GM10266 (cell line): ENCODE measurements at regions not wholly inside any gene's neighbourhood (a gene's known extent, or its start where the extent isn't known, plus 50 kb on each side); places are given as distances from the start of the nearest gene placed in this dataset.

Experiments used
- DNase-seq: peaks from one replicate; pipeline ENCODE4 v3.0.0; 2012; ENCODE audit errors: extremely low spot score
- TF ChIP-seq, protein P1 (sequence below): IDR thresholded peaks from 2 replicates; pipeline ENCODE4 v1.5.1; 2012; ENCODE audit warnings: mild to moderate bottlenecking, low read depth; ENCODE audit not compliant: control insufficient read depth, insufficient read depth; ENCODE audit errors: missing control alignments

DNA sequence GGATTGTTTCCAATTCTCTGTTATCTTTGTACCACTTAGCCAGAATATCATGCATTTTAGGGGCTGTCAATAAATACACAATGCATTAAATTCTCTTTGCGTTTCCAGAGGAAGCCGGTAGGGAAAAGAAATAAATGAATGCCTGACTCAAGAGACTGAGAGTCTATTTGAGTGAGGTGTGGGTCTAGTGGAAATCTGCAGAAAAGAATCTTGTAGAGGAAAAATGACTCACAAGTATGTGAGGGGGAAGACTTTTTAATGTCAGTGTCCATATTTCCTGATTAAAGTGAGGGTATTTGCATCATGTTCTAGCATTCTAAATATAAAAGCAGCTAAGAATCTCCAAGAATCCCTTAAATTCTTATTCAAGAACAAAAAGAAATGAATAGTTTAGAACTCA lies 271.1 kb downstream of the PTPRC start:
- no peak for DNase-seq
- TF ChIP-seq, protein P1, sequence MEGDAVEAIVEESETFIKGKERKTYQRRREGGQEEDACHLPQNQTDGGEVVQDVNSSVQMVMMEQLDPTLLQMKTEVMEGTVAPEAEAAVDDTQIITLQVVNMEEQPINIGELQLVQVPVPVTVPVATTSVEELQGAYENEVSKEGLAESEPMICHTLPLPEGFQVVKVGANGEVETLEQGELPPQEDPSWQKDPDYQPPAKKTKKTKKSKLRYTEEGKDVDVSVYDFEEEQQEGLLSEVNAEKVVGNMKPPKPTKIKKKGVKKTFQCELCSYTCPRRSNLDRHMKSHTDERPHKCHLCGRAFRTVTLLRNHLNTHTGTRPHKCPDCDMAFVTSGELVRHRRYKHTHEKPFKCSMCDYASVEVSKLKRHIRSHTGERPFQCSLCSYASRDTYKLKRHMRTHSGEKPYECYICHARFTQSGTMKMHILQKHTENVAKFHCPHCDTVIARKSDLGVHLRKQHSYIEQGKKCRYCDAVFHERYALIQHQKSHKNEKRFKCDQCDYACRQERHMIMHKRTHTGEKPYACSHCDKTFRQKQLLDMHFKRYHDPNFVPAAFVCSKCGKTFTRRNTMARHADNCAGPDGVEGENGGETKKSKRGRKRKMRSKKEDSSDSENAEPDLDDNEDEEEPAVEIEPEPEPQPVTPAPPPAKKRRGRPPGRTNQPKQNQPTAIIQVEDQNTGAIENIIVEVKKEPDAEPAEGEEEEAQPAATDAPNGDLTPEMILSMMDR, result no peak

DNA sequence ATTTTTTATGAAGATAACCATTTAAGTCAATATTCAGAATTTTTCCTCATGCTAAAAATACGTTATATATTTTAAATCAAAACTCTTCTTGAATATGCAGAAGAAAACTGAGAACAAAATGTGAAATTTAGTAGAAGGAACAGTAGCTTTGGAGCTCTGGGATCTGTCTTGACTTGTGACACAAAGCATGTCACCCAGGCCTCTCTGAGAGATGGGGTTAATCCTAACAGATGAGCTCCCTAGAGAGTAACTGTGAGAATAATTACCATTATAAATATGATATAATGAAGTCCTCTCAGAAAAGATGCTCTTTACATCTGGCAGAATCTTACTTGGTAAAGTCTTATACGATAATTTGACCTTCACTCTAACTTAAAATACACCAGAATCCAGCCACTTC lies 272.0 kb downstream of the PTPRC start:
- TF ChIP-seq, protein P1, result no peak
- no peak for DNase-seq

DNA sequence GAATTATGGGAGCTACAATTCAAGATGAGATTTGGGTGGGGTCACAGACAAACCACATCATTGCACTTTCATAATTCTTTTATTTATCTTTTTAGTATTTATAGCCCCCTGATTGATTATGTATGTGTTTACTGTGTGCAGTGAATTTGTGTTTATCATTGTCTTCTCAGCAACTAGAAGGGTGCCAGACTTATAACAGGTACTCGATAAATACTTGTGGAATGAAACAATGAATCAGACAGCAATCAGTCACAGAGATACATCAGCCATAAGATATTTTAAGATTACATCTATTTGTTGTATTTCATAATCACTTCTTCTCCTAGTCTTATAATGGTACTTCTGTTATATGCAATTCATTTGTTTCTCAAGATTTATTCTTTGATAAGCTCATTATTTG lies 273.2 kb downstream of the PTPRC start:
- TF ChIP-seq, protein P1, result no peak
- DNase-seq, result no peak

DNA sequence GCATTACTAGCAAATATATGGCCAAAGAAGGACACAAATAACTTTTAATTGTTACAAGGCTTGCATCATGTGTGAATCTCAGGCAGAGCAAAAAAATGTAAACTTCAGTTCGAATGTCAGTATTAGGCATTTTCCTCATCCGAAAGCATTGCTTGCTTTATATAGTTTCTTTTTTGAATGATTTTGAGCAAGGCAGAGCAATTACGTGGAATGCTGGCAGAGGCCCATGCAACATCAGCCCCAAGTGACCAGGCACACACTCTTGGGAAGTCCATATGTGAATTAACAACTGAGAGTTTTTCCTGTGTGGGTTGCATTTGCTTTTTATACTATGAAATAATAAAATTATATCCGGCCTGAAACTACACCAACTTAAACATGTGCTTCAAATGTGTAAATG lies 274.8 kb downstream of the PTPRC start:
- no peak for DNase-seq
- TF ChIP-seq, protein P1, result no peak

DNA sequence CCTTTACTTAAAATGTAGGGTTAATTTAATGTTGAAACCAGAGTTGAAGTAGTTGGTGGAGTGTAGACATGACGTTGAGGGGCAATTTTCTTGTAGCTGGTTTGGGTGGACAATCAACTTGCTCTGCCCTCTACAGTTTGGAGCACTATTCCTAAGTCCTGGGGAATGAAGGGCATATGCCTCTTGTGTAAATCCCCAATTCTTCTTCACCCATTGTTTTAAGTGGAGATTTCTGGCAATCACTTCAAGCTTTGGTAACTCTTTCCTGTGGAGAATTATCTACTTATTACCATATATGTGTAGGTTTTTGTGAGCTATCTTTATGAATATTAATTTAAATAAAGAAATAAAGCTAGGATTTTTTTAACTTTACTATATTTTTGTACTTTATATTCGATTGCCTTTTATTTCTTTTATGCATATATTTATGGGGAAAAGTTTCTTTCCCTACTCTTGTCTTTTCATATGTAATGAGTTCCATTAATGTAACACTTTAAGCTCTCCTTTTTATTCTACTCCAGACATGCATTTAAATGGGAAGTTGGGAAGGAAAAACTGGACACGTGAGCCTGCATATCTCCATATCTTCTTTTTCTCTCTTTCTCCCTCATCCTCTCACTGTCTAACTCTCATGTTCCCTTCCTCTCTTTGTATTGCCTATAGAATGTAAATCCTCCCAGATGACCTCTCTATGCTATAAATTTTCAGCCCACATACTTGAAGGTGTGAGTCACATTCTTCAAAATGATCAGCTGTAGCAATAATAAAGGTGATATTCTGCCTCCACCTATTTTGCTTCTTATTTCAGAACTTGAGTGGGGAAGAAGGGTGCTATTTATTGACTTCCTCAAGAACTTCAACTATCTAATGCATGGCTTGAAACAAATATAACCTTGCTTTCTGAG lies 276.7 kb downstream of the PTPRC start:
- DNase-seq, result no peak
- TF ChIP-seq, protein P1, result no peak

DNA sequence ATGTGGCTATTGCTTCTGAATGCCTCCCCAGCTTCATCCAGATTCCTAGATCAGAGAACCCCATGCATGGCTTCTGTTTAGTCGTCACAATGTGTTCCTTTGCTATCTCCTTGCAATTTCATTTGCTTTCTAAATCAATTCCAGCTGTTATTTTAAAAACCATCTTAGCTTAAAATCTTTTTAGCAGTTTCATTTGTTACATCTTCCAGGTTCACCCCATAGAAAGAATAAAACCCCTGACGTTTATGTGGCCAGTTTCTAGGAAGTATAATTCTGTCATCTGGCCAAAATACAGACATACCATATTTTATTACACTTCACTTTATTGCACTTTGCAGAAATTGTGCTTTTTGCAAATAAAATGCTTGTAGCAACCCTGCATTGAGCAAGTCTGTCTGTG lies 278.4 kb downstream of the PTPRC start:
- TF ChIP-seq, protein P1, result no peak

DNA sequence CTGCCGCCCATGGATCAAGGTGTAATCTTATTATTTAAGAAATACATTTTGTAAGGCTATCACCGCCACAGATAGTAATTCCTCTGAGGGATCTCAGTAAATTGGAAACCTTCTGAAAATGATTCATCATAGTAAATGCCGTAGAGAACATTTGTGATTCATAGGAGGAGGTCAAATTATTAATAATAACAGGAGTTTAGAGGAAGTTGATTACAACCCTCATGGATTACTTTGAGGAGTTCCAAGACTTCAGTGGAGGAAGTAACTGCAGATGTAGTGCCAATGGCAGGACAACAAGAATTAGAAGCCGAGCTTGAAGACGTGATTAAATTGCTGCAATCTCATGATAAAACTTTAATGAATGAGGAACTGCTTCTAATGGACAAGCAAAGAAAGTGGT lies 280.1 kb downstream of the PTPRC start:
- no peak for DNase-seq
- TF ChIP-seq, protein P1, result no peak

More for the DNA sequence above, 278.4 kb downstream of the PTPRC start:
- DNase-seq, result no peak
